GM19099 (cell line): ENCODE measurements at regions not wholly inside any gene's neighbourhood (a gene's known extent, or its start where the extent isn't known, plus 50 kb on each side); places are given as distances from the start of the nearest gene placed in this dataset.

Experiments
- POLR2A ChIP-seq: IDR thresholded peaks from 3 replicates; pipeline ENCODE4 v1.6.1; 2011; ENCODE audit warnings: low read depth; ENCODE audit not compliant: insufficient read length; ENCODE audit errors: extremely low read depth

GRCh38 chr20:50277064-50277415, 86.4 kb downstream of the CEBPB start:
- no peak for TF ChIP-seq POLR2A

GRCh38 chr20:50277460-50278376, 87.1 kb downstream of the CEBPB start:
- no peak for TF ChIP-seq POLR2A

GRCh38 chr20:50278377-50278683, 87.7 kb downstream of the CEBPB start:
- TF ChIP-seq POLR2A = no peak

- TF ChIP-seq POLR2A = no peak
These were observed 88.3 kb downstream of the CEBPB start for GRCh38 chr20:50278684-50279531.

GRCh38 chr20:50279988-50280850, 89.6 kb downstream of the CEBPB start:
- TF ChIP-seq POLR2A = no peak

GRCh38 chr20:50280851-50281655, 90.4 kb downstream of the CEBPB start:
- TF ChIP-seq POLR2A = no peak

GRCh38 chr20:50281831-50282591, 91.4 kb downstream of the CEBPB start:
- no peak for TF ChIP-seq POLR2A

- no peak for TF ChIP-seq POLR2A
These were observed 92.1 kb downstream of the CEBPB start for GRCh38 chr20:50282592-50283241.

- no peak for TF ChIP-seq POLR2A
These were observed 92.7 kb downstream of the CEBPB start for GRCh38 chr20:50283370-50283769.

- TF ChIP-seq POLR2A = no peak
These were observed 93.5 kb downstream of the CEBPB start for GRCh38 chr20:50283922-50284810.

- TF ChIP-seq POLR2A = no peak
These were observed 94.3 kb downstream of the CEBPB start for GRCh38 chr20:50284811-50285375.
